Testis (tissue), 2 donors: ENCODE measurements at regions not wholly inside any gene's neighbourhood (a gene's known extent, or its start where the extent isn't known, plus 50 kb on each side); places are given as distances from the start of the nearest gene placed in this dataset.
"Not testable (repeated sequence)": the region's sequence is repeated elsewhere in the genome, so short reads cannot be mapped to it uniquely, and the experiment has no call there.

Source experiments
- POLR2A ChIP-seq: fragments of 450-650 bp; IDR thresholded peaks from one replicate; pipeline ENCODE4 v1.6.1; 2017; ENCODE audit warnings: antibody characterized with exemption, mild to moderate bottlenecking, moderate library complexity
- TF ChIP-seq, protein P1 (sequence below), 3 experiments: fragments of 450-650 bp in 2 of 3; fragments of 200-600 bp in 1 of 3; sonication (generic) in 1 of 3; IDR thresholded peaks; one replicate each; pipeline ENCODE4 v1.5.1; 2016 to 2019; ENCODE audit warnings: antibody characterized with exemption in 3 of 3, mild to moderate bottlenecking in 2 of 3, moderate library complexity in 1 of 3

GRCh38 chrX:144089674-144090073, 205.8 kb downstream of the UBE2NL start:
- not testable (repeated sequence) for TF ChIP-seq POLR2A
- TF ChIP-seq, protein P1, sequence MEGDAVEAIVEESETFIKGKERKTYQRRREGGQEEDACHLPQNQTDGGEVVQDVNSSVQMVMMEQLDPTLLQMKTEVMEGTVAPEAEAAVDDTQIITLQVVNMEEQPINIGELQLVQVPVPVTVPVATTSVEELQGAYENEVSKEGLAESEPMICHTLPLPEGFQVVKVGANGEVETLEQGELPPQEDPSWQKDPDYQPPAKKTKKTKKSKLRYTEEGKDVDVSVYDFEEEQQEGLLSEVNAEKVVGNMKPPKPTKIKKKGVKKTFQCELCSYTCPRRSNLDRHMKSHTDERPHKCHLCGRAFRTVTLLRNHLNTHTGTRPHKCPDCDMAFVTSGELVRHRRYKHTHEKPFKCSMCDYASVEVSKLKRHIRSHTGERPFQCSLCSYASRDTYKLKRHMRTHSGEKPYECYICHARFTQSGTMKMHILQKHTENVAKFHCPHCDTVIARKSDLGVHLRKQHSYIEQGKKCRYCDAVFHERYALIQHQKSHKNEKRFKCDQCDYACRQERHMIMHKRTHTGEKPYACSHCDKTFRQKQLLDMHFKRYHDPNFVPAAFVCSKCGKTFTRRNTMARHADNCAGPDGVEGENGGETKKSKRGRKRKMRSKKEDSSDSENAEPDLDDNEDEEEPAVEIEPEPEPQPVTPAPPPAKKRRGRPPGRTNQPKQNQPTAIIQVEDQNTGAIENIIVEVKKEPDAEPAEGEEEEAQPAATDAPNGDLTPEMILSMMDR (IDR thresholded peaks at IDR 0.05), result not testable (repeated sequence)
